ENCODE measurements at regions not wholly inside any gene's neighbourhood (a gene's known extent, or its start where the extent isn't known, plus 50 kb on each side); places are given as distances from the start of the nearest gene placed in this dataset.

DNA sequence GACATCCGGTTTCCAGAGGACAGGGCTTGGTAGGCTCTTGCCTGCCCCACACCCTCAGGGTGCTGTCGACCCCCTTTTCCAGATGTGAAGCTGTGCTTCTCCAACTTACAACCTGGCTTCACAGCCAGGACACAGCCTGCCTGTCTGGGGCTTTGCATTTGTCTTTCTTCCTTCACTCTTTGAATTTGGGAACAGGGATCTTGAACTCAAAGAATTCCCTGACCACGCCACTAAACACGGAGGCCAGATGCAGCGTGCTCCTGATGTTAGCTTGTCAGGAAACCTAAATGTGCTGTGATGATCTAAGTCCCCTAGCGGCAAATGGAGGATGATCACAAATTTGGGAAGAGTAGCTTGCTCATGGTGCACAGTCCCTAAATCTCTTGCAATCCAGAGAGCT is 244.8 kb upstream of the RGMA start:
- TF ChIP-seq REST (IDR thresholded peaks at IDR 0.05; ENCODE audit: insufficient read depth in 1 of 2, low read depth in 2 of 2, low read length in 2 of 2), result no peak
- no peak for TF ChIP-seq TAF1 (IDR thresholded peaks at IDR 0.05; ENCODE audit: borderline replicate concordance, insufficient read depth, low read length)
- no peak for TF ChIP-seq POLR2AphosphoS5 (IDR thresholded peaks at IDR 0.05; ENCODE audit: low read depth, low read length)
- TF ChIP-seq SIN3A (IDR thresholded peaks at IDR 0.05; ENCODE audit: borderline replicate concordance, insufficient read depth, low read length), result no peak

Data from PFSK-1 (cell line).